Fibroblast of the aortic adventitia (primary cell): ENCODE measurements at regions not wholly inside any gene's neighbourhood (a gene's known extent, or its start where the extent isn't known, plus 50 kb on each side); places are given as distances from the start of the nearest gene placed in this dataset.

Experiments
- DNase-seq: peaks from one replicate; pipeline ENCODE4 v3.0.0-alpha.2; 2010; ENCODE audit warnings: low read depth
- H3K4me3 ChIP-seq: 2 replicates; pipeline ENCODE4 v1.5.1; 2011; ENCODE audit warnings: low read depth, mild to moderate bottlenecking, control low read depth, low read length, moderate library complexity
- CTCF ChIP-seq: IDR thresholded peaks from 2 replicates; pipeline ENCODE4 v1.5.1; 2011; ENCODE audit warnings: mild to moderate bottlenecking, low read length, control low read depth, inconsistent platforms; ENCODE audit not compliant: insufficient read depth

GRCh38 chr15:29466292-29466691 is 196.7 kb upstream of the NSMCE3 start:
- no peak for TF ChIP-seq CTCF
- no peak for DNase-seq
- H3K4me3 ChIP-seq = no peak overlapping the region

DNA sequence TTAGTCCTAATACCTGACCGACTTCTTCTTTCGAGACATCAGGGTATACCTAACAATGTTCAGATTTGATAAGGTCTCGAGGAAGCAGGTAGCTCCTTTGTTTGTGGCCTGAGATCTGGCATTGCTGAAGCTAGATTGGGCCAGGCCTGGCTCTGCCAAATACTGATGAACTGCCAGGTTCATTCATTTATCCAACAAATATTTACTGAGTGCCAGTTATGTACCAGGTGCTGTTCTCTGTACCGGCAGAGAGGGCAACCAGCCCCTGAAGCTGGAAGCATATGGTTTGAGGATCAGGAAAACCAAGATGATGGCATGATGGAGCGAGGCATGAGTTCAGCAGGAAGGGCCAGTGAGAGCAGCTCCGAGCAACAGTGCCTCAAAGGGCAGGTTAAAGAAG is 196.2 kb upstream of the NSMCE3 start:
- no peak for DNase-seq
- H3K4me3 ChIP-seq = no peak overlapping the region
- TF ChIP-seq CTCF = no peak

GRCh38 chr15:29465196-29465595 is 195.6 kb upstream of the NSMCE3 start:
- no peak for DNase-seq
- no peak for TF ChIP-seq CTCF
- no peak overlapping the region for H3K4me3 ChIP-seq

DNA sequence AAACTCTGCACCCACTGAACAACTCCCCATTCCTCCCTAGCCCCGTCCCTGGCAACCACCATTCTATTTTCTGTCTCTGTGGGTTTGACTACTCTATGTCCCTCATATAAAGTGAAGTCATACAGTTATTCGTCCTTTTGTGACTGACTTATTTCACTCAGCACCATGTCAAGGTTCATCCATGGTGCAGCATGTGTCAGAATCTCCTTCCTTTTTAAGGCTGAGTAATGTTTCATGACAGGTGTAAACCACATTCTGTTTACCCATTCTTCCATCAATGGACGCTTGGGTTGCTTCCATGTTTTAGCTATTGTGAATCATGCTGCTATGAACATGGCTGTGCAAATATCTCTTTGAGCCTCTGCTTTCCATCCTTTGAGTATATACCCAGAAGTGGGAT is 192.3 kb upstream of the NSMCE3 start:
- no peak for DNase-seq
- TF ChIP-seq CTCF = no peak
- no peak overlapping the region for H3K4me3 ChIP-seq

DNA sequence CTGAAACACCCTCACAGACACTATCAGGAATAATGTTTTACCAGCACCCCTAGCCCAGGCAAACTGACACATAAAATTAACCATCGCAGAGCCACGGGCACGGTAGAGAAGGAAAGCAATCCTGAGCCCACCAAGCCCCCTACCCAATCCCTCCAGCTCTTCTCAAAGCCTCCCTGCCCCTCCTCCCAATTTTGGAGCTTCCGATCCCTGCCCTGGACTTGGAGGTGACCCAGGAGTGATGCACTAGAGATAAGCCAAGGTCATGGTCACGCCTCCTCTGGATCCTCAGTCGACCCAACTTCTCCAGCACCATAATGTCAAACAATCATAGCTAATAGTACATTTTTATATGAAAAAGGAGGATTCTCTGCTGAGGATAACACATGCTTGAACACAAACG is 188.7 kb upstream of the NSMCE3 start:
- DNase-seq = no peak
- H3K4me3 ChIP-seq = no peak overlapping the region
- no peak for TF ChIP-seq CTCF

GRCh38 chr15:29457729-29458128 is 188.1 kb upstream of the NSMCE3 start:
- no peak for TF ChIP-seq CTCF
- DNase-seq = peak; percentile 1

DNA sequence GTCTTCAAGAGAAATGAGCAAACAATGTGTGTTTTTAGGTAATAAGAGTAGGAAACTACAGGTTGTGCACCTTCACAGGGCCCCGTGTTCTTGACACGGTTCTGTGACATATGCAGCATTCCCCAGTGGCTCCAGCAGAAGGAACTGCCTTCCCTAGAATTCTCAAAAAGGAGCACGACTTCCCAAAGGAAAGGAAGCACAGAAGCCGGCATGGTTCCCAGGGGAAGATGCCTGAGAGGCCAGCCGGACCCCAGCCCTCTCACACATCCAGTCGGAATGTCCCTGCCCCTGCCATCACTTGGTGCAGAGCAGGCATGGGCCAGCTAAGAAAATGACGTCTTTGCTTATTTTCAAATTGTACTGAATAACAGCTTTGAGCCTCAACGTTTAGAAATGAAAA is 187.3 kb upstream of the NSMCE3 start:
- no peak for DNase-seq
- no peak overlapping the region for H3K4me3 ChIP-seq
- no peak for TF ChIP-seq CTCF

More at GRCh38 chr15:29457729-29458128, 188.1 kb upstream of the NSMCE3 start:
- no peak overlapping the region for H3K4me3 ChIP-seq
